Lower leg skin (tissue), 4 donors: ENCODE measurements at regions not wholly inside any gene's neighbourhood (a gene's known extent, or its start where the extent isn't known, plus 50 kb on each side); places are given as distances from the start of the nearest gene placed in this dataset.

Experiments
- DNase-seq, 2 donors: peaks; one replicate each; pipeline ENCODE4 v3.0.0-alpha.2; 2019; ENCODE audit warnings: low spot score in 2 of 2
- H3K4me3 ChIP-seq: fragments of 200-600 bp; sonication (generic); 2 replicates; pipeline ENCODE4 v1.5.1; 2017; ENCODE audit warnings: mild to moderate bottlenecking, low read depth; ENCODE audit not compliant: poor library complexity, severe bottlenecking
- CTCF ChIP-seq, 3 donors: fragments of 450-650 bp; IDR thresholded peaks; one replicate each; pipeline ENCODE4 v1.5.1; 2016; ENCODE audit warnings: antibody characterized with exemption in 3 of 3, mild to moderate bottlenecking in 3 of 3, moderate library complexity in 2 of 3
- POLR2A ChIP-seq, 2 donors: fragments of 450-650 bp; IDR thresholded peaks; one replicate each; pipeline ENCODE4 v1.6.1; 2016 to 2017; ENCODE audit warnings: antibody characterized with exemption in 2 of 2, mild to moderate bottlenecking in 1 of 2, moderate library complexity in 1 of 2
- WGBS, 2 donors: methylation state at CpG; one replicate each; pipeline ENCODE4 v1.1.5; 2018; 5-methylcytosine and 5-hydroxymethylcytosine counted together
- intact Hi-C: fragments of 100-400 bp; cut with DNase I; formaldehyde crosslinking; loops from one replicate; pipeline ENCODE4 v1.15.0; 2023; ENCODE audit warnings: low total_unique reads

- 94 to 95% methylated on average over 28 of the region's 28 CpGs for WGBS, 2 donors
- TF ChIP-seq POLR2A (IDR thresholded peaks at IDR 0.05), result no peak
- no peak for TF ChIP-seq CTCF (IDR thresholded peaks at IDR 0.05)
- intact Hi-C loops, result no loop called here
- DNase-seq, result no peak
- no peak overlapping the region for H3K4me3 ChIP-seq
Measured at GRCh38 chr12:124420041-124420995, 125.4 kb downstream of the RFLNA start.

- WGBS, 2 donors, result 95 to 96% methylated on average over 21 of the region's 21 CpGs
- H3K4me3 ChIP-seq, result no peak overlapping the region
- no peak for TF ChIP-seq POLR2A (IDR thresholded peaks at IDR 0.05)
- no peak for TF ChIP-seq CTCF (IDR thresholded peaks at IDR 0.05)
- intact Hi-C loops, result no loop called here
- no peak for DNase-seq
Measured at GRCh38 chr12:124419292-124420040, 124.6 kb downstream of the RFLNA start.

- TF ChIP-seq CTCF (IDR thresholded peaks at IDR 0.05) (no peak), POLR2A (IDR thresholded peaks at IDR 0.05) (no peak)
- WGBS, 2 donors, result 84 to 86% methylated on average over 14 to 15 of the region's 15 CpGs
- intact Hi-C loops, result no loop called here
- no peak overlapping the region for H3K4me3 ChIP-seq
- DNase-seq, result no peak
Measured at GRCh38 chr12:124418791-124419190, 123.9 kb downstream of the RFLNA start.

GRCh38 chr12:124418156-124418555, 123.3 kb downstream of the RFLNA start:
- TF ChIP-seq CTCF (IDR thresholded peaks at IDR 0.05), result no peak
- no peak for TF ChIP-seq POLR2A (IDR thresholded peaks at IDR 0.05)
- WGBS, 2 donors, result 87 to 88% methylated on average over 12 of the region's 13 CpGs
- DNase-seq, result no peak

GRCh38 chr12:124416516-124417395, 121.9 kb downstream of the RFLNA start:
- 94 to 96% methylated on average over 29 to 59 of the region's 59 CpGs for WGBS, 2 donors
- H3K4me3 ChIP-seq, result no peak overlapping the region
- DNase-seq, result no peak
- intact Hi-C loops, result no loop called here
- TF ChIP-seq CTCF (IDR thresholded peaks at IDR 0.05) (no peak), POLR2A (IDR thresholded peaks at IDR 0.05) (no peak)

More at GRCh38 chr12:124418156-124418555, 123.3 kb downstream of the RFLNA start:
- H3K4me3 ChIP-seq, result no peak overlapping the region
- intact Hi-C loops, result no loop called here
